Upper lobe of right lung (tissue), 1 donor: ENCODE measurements at regions not wholly inside any gene's neighbourhood (a gene's known extent, or its start where the extent isn't known, plus 50 kb on each side); places are given as distances from the start of the nearest gene placed in this dataset.

Experiments
- ATAC-seq: fragments of 200-7000 bp; cut with Tn5 transposase; one replicate; pipeline ENCODE4 v1.9.1; 2020; ENCODE audit warnings: mild to moderate bottlenecking, moderate library complexity
- DNase-seq: peaks from one replicate; pipeline ENCODE4 v3.0.0-alpha.2; 2020
- H3K27ac ChIP-seq: fragments of 200-600 bp; one replicate; pipeline ENCODE4 v1.8.0; 2022
- H3K27me3 ChIP-seq: fragments of 200-600 bp; one replicate; pipeline ENCODE4 v1.8.0; 2022; ENCODE audit warnings: mild to moderate bottlenecking
- H3K36me3 ChIP-seq: fragments of 200-600 bp; one replicate; pipeline ENCODE4 v1.8.0; 2022
- H3K4me1 ChIP-seq: fragments of 200-600 bp; one replicate; pipeline ENCODE4 v1.8.0; 2022
- H3K4me3 ChIP-seq: fragments of 200-600 bp; one replicate; pipeline ENCODE4 v1.8.0; 2022; ENCODE audit warnings: mild to moderate bottlenecking
- H3K9me3 ChIP-seq: fragments of 200-600 bp; one replicate; pipeline ENCODE4 v1.8.0; 2022
- CTCF ChIP-seq: fragments of 200-600 bp; IDR thresholded peaks from one replicate; pipeline ENCODE4 v1.8.0; 2022; ENCODE audit warnings: antibody characterized with exemption
- intact Hi-C: fragments of 100-400 bp; cut with DNase I; formaldehyde crosslinking; loops from one replicate; pipeline ENCODE4 v1.11.0; 2022
- donor health status: DM: no; HTN: yes; CAD: no; lungs with severe emphysema.

GRCh38 chr6:144805049-144805448 is 519.9 kb downstream of the UTRN start:
- Histone ChIP-seq H3K27me3 (no peaks in the 10 kb centered on the region), H3K27ac (no peak overlapping the region), H3K9me3 (no peaks in the 10 kb centered on the region), H3K4me3 (no peak overlapping the region), H3K36me3 (peaks cover 22% of the 10 kb centered on the region), H3K4me1 (no peaks in the 10 kb centered on the region)
- intact Hi-C loops, result no loop called here
- no peak for ATAC-seq
- DNase-seq, result no peak
- TF ChIP-seq CTCF, result no peak

- intact Hi-C loops, result no loop called here
- DNase-seq (no peak), ATAC-seq (no peak)
- TF ChIP-seq CTCF, result no peak
- peaks cover 22% of the 10 kb centered on the region for H3K36me3 ChIP-seq
- no peaks in the 10 kb centered on the region for H3K4me1 ChIP-seq
- H3K27me3 ChIP-seq, result no peaks in the 10 kb centered on the region
- no peak overlapping the region for H3K4me3 ChIP-seq
- H3K9me3 ChIP-seq, result no peaks in the 10 kb centered on the region
- no peak overlapping the region for H3K27ac ChIP-seq
Measured at GRCh38 chr6:144806222-144806621, 521.1 kb downstream of the UTRN start.

DNA sequence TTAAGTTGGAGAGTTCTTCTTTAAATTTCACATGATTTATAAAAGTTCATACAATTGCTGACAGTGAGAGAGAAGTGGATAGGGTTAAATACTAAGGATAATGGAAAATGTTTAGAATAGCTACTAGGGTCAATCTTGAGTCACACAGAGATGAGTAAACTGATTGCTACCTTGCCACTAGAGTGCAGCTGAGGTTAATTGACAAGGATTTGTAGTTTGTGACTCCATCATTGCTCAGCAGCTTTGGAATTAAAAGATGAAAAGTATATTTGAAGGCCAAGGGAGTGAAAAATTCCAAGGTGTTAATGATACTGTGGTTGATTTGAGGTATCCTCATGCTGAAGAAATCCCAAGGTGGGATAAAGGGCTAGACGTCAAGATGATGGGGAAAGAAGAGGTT is 524.0 kb downstream of the UTRN start:
- Histone ChIP-seq H3K4me3 (no peak overlapping the region), H3K4me1 (no peaks in the 10 kb centered on the region), H3K27me3 (no peaks in the 10 kb centered on the region), H3K9me3 (no peaks in the 10 kb centered on the region), H3K27ac (no peak overlapping the region), H3K36me3 (peaks cover 26% of the 10 kb centered on the region)
- no peak for TF ChIP-seq CTCF
- no peak for ATAC-seq
- no peak for DNase-seq
- intact Hi-C loops, result no loop called here

- Histone ChIP-seq H3K27ac (no peak overlapping the region), H3K36me3 (peaks cover 27% of the 10 kb centered on the region), H3K9me3 (no peaks in the 10 kb centered on the region), H3K4me3 (no peak overlapping the region), H3K4me1 (no peaks in the 10 kb centered on the region), H3K27me3 (no peaks in the 10 kb centered on the region)
- DNase-seq, result no peak
- no peak for ATAC-seq
- intact Hi-C loops, result no loop called here
- TF ChIP-seq CTCF, result no peak
Measured at GRCh38 chr6:144809969-144810368, 524.8 kb downstream of the UTRN start.

GRCh38 chr6:144811140-144811539 is 526.0 kb downstream of the UTRN start:
- DNase-seq, result no peak
- no peaks in the 10 kb centered on the region for H3K9me3 ChIP-seq
- no peak overlapping the region for H3K27ac ChIP-seq
- no peaks in the 10 kb centered on the region for H3K4me1 ChIP-seq
- ATAC-seq, result no peak
- H3K36me3 ChIP-seq, result peaks cover 34% of the 10 kb centered on the region
- no peak overlapping the region for H3K4me3 ChIP-seq
- H3K27me3 ChIP-seq, result no peaks in the 10 kb centered on the region
- intact Hi-C loops, result no loop called here
- no peak for TF ChIP-seq CTCF

DNA sequence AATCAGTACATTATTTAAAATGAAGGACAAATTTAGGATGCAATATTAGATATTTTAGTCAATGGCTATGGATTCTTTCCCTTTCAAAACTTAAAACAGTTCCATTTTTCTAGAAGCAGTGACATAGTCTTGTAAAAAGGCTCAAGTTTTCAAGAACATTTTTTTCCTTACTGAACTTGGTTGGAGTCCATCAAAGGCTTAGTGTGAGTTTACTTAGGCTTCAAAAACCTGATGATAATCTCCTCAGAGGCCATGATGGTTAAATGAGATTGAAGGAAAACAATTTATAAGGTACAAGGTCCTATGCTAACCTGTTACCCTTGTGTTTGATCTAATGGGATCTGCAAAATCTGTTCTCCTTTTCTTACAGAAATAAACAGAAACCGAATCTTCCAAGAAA is 531.8 kb downstream of the UTRN start:
- no peak overlapping the region for H3K4me3 ChIP-seq
- no peak for DNase-seq
- H3K36me3 ChIP-seq, result peaks cover 31% of the 10 kb centered on the region
- H3K27me3 ChIP-seq, result no peaks in the 10 kb centered on the region
- H3K4me1 ChIP-seq, result no peaks in the 10 kb centered on the region
- no peak for ATAC-seq
- intact Hi-C loops, result no loop called here
- no peaks in the 10 kb centered on the region for H3K9me3 ChIP-seq
- TF ChIP-seq CTCF, result no peak
- no peak overlapping the region for H3K27ac ChIP-seq
